Lung (tissue), 11 donors: ENCODE measurements at regions not wholly inside any gene's neighbourhood (a gene's known extent, or its start where the extent isn't known, plus 50 kb on each side); places are given as distances from the start of the nearest gene placed in this dataset.

ENCODE experiments used
- ATAC-seq: fragments of 200-7000 bp; cut with Tn5 transposase; one replicate; pipeline ENCODE4 v1.9.1; 2020; ENCODE audit warnings: moderate number of reproducible peaks; ENCODE audit not compliant: insufficient read depth, low FRiP score
- DNase-seq, 3 donors: peaks; one replicate each; pipeline ENCODE4 v3.0.0-alpha.2; 2013 to 2017
- H3K27ac ChIP-seq, 2 donors: one replicate each; pipeline ENCODE4 v1.5.1; 2013; ENCODE audit warnings: mild to moderate bottlenecking in 2 of 2, moderate library complexity in 2 of 2, control low read depth in 1 of 2, inconsistent platforms in 1 of 2, low read depth in 1 of 2, low read length in 1 of 2
- H3K27me3 ChIP-seq, 3 donors: one replicate each; pipeline ENCODE4 v1.5.1; 2013; ENCODE audit warnings: low read length in 2 of 3; ENCODE audit not compliant: control insufficient read depth in 3 of 3, insufficient read depth in 3 of 3
- H3K36me3 ChIP-seq, 4 donors: one replicate each; pipeline ENCODE4 v1.5.1; 2013; ENCODE audit warnings: low read length in 4 of 4, mild to moderate bottlenecking in 1 of 4, moderate library complexity in 1 of 4; ENCODE audit not compliant: control insufficient read depth in 4 of 4, insufficient read depth in 4 of 4
- H3K4me1 ChIP-seq, 5 donors: one replicate each; pipeline ENCODE4 v1.5.1; 2013; ENCODE audit warnings: low read length in 5 of 5, mild to moderate bottlenecking in 2 of 5, moderate library complexity in 1 of 5; ENCODE audit not compliant: control insufficient read depth in 5 of 5, insufficient read depth in 5 of 5
- H3K4me3 ChIP-seq: one replicate; pipeline ENCODE4 v1.5.1; 2013; ENCODE audit warnings: mild to moderate bottlenecking, control low read depth, moderate library complexity
- H3K9ac ChIP-seq, 2 donors: one replicate each; pipeline ENCODE4 v1.5.1; 2013; ENCODE audit warnings: low read length in 2 of 2, control low read depth in 1 of 2; ENCODE audit not compliant: insufficient read depth in 1 of 2
- H3K9me3 ChIP-seq, 4 donors: one replicate each; pipeline ENCODE4 v1.5.1; 2013; ENCODE audit warnings: low read length in 3 of 4, mild to moderate bottlenecking in 1 of 4, moderate library complexity in 1 of 4; ENCODE audit not compliant: control insufficient read depth in 4 of 4, insufficient read depth in 3 of 4
- CTCF ChIP-seq: IDR thresholded peaks from 2 replicates; pipeline ENCODE4 v1.5.1; 2012; ENCODE audit warnings: mild to moderate bottlenecking; ENCODE audit errors: control extremely low read depth, extremely low read depth
- WGBS, 2 donors: extraction: QIAGEN DNeasy Blood & Tissue Kit; methylation state at CpG; one replicate each; pipeline ENCODE4 v1.1.7; 2013; 5-methylcytosine and 5-hydroxymethylcytosine counted together
- donor health status: control.
- donor health status: control.
- donor health status: Bipolar disorder and iron deficiency.
- donor health status: healthy.
- donor health status: DM: yes; HTN: yes; CAD: no.

GRCh38 chr15:36429707-36430106 is 149.7 kb upstream of the CDIN1 start:
- ATAC-seq (no peak), DNase-seq (no peak)
- Histone ChIP-seq H3K4me1 (no peaks in the 10 kb centered on the region), H3K36me3 (no peaks in the 10 kb centered on the region), H3K9me3 (no peaks in the 10 kb centered on the region), H3K4me3 (no peak overlapping the region), H3K27me3 (no peaks in the 10 kb centered on the region), H3K27ac (no peak overlapping the region), H3K9ac (no peak overlapping the region)
- no peak for TF ChIP-seq CTCF
- WGBS, 2 donors = 70 to 89% methylated on average over 2 of the region's 2 CpGs

DNA sequence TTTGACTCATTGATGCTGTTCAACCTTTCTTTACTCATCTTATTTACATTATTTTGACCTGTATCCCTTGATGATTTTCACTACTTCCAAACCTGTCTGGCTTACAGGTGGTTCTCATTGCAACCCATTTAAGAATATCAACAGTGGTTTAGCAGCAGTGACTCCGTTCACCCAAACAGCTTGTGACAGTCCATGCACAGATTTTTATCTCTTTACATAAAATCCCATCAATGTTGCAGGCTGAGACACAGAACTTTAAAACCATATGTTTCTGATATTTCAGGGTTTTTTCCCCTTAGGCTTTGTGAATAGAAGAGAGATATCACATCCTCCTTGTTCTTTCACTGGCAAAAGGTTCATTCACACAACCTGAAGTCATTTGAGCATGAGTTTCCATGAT is 149.1 kb upstream of the CDIN1 start:
- Histone ChIP-seq H3K4me1 (no peaks in the 10 kb centered on the region), H3K9ac (no peak overlapping the region), H3K27ac (no peak overlapping the region), H3K4me3 (no peak overlapping the region), H3K27me3 (no peaks in the 10 kb centered on the region), H3K9me3 (no peaks in the 10 kb centered on the region), H3K36me3 (no peaks in the 10 kb centered on the region)
- DNase-seq (no peak), ATAC-seq (no peak)
- TF ChIP-seq CTCF = no peak
- 88 to 91% methylated on average over 1 of the region's 1 CpG for WGBS, 2 donors

DNA sequence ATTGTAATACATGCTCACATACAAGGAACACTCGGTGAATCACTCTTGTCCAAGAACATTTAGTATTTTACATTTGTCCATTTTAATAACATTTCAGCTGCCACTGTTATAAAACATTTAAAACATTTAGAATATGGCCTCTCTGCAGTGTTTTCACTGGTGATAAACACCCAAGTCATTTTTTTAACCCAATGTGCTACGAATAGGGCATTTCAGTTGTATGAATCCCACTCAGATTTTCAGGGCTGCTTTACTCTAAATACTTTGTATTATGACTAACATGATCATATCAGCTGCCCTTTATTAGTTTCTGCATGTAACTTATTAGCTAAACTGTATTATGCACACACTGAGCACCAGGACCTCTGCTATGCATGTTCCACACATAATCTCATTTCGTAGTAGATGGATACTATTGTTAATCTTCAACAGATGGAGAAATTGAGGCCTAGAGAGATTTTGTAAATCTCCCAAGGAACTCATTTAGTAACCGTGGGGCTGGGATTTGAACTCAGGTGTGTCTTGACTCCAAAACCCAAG is 148.6 kb upstream of the CDIN1 start:
- H3K27me3 ChIP-seq = no peaks in the 10 kb centered on the region
- H3K27ac ChIP-seq = no peak overlapping the region
- no peak overlapping the region for H3K4me3 ChIP-seq
- no peak overlapping the region for H3K9ac ChIP-seq
- no peak for TF ChIP-seq CTCF
- DNase-seq = no peak
- WGBS, 2 donors = 93 to 94% methylated on average over 4 of the region's 4 CpGs
- no peaks in the 10 kb centered on the region for H3K36me3 ChIP-seq
- no peaks in the 10 kb centered on the region for H3K9me3 ChIP-seq
- no peaks in the 10 kb centered on the region for H3K4me1 ChIP-seq
- no peak for ATAC-seq

DNA sequence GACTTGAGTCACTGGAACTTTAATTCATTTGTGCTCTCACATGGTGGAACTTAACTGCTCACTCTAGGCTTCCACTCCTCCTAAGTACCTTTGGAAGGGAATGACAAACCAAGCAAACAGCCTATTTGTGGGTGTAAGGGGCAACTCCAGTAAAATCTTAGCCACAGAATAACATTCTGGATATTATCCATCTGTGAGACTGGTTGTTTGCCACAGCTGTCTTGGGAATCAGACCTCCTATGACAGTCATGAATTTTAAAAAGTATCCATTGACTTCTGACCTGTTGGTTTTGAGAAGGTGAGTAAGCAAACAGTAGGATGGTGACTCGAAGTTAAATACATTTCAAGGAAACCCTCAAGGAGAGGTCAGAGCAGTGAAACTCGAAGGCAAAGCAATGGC is 147.3 kb upstream of the CDIN1 start:
- DNase-seq (no peak), ATAC-seq (no peak)
- no peak for TF ChIP-seq CTCF
- Histone ChIP-seq H3K27ac (no peak overlapping the region), H3K27me3 (no peaks in the 10 kb centered on the region), H3K36me3 (no peaks in the 10 kb centered on the region), H3K9me3 (no peaks in the 10 kb centered on the region), H3K9ac (no peak overlapping the region), H3K4me3 (no peak overlapping the region), H3K4me1 (no peaks in the 10 kb centered on the region)
- 66 to 81% methylated on average over 2 of the region's 2 CpGs for WGBS, 2 donors
